K562 (cell line): ENCODE measurements at regions not wholly inside any gene's neighbourhood (a gene's known extent, or its start where the extent isn't known, plus 50 kb on each side); places are given as distances from the start of the nearest gene placed in this dataset.

Experiments
- ATAC-seq: fragments of 200-7000 bp; cut with Tn5 transposase; 3 replicates; pipeline ENCODE4 v1.9.1; 2020; ENCODE audit warnings: moderate library complexity
- BruUV-seq: library from RNA; stranded (reverse); fragments of 400-500 nt; replicated peaks from 2 replicates; lab custom pipeline; 2021; lab: Mats Ljungman, UMichigan
- CTCF ChIA-PET: fragments of 300-600 bp; formaldehyde crosslinking; extraction: SDS; loops from one replicate; lab custom pipeline; 2021; ENCODE audit warnings: low intra/inter-chr PET ratio; lab: Yijun Ruan, JAX
- POLR2A ChIA-PET: fragments of 300-600, 350-650 bp; sonication (Branson Sonifier 250); formaldehyde crosslinking; extraction: SDS; loops from one replicate; lab custom pipeline; 2021; ENCODE audit warnings: antibody characterized with exemption, inconsistent platforms; lab: Yijun Ruan, JAX
- DNase-seq, 4 experiments: peaks; one replicate each; pipeline versions ENCODE4 v3.0.0 to v3.0.0-alpha.2; 2011 to 2018; ENCODE audit warnings: low spot score in 3 of 4, mixed read lengths in 3 of 4; ENCODE audit errors: extremely low read depth in 1 of 4
- FAIRE-seq: peaks from 2 replicates; lab custom pipeline; 2011; peaks lifted over from hg19 to GRCh38; lab: Jason Lieb, UNC
- H2AFZ ChIP-seq: 2 replicates; pipeline ENCODE4 v1.6.0; 2011; ENCODE audit warnings: low read depth, low read length, control low read depth, inconsistent platforms
- H3K27ac ChIP-seq: fragments of 200-600 bp; 3 replicates; pipeline ENCODE4 v1.8.0; 2011; ENCODE audit warnings: low read depth, mild to moderate bottlenecking, control low read depth, inconsistent platforms, low read length, moderate library complexity, mixed read lengths; ENCODE audit errors: extremely low read depth
- H3K27me3 ChIP-seq, 2 experiments: fragments of 300-600 bp in 1 of 2; 2 replicates in 1 of 2; 3 replicates in 1 of 2; pipeline versions ENCODE4 v1.6.0 to v1.8.0; 2011; ENCODE audit warnings: inconsistent platforms in 2 of 2, low read length in 2 of 2, mild to moderate bottlenecking in 1 of 2, mixed read lengths in 1 of 2, moderate library complexity in 1 of 2; ENCODE audit not compliant: control insufficient read depth in 2 of 2, insufficient read depth in 2 of 2
- H3K36me3 ChIP-seq: fragments of 300-600 bp; 3 replicates; pipeline ENCODE4 v1.8.0; 2011; ENCODE audit warnings: mild to moderate bottlenecking, low read length, inconsistent platforms; ENCODE audit not compliant: control insufficient read depth, insufficient read depth
- H3K4me1 ChIP-seq, 2 experiments: fragments of 200-600 bp in 1 of 2; replicated peaks in 1 of 2; 2 replicates in 1 of 2; 3 replicates in 1 of 2; pipeline versions ENCODE4 v1.5.1 to v1.8.0; 2011; ENCODE audit warnings: inconsistent platforms in 2 of 2, low read length in 2 of 2, mild to moderate bottlenecking in 1 of 2, mixed read lengths in 1 of 2, moderate library complexity in 1 of 2; ENCODE audit not compliant: control insufficient read depth in 2 of 2, insufficient read depth in 2 of 2
- H3K4me2 ChIP-seq: 2 replicates; pipeline ENCODE4 v1.6.1; 2011; ENCODE audit warnings: low read length, control low read depth, inconsistent platforms, mixed read lengths; ENCODE audit not compliant: insufficient read depth
- H3K4me3 ChIP-seq: fragments of 200-600 bp; sonication (generic), shearing (Covaris generic); 2 replicates; pipeline ENCODE4 v1.5.1; 2016; ENCODE audit warnings: control low read depth, inconsistent platforms
- H3K79me2 ChIP-seq: fragments of 200-600 bp; 3 replicates; pipeline ENCODE4 v1.8.0; 2011; ENCODE audit warnings: low read length, inconsistent platforms; ENCODE audit not compliant: control insufficient read depth, insufficient read depth
- H3K9ac ChIP-seq, 2 experiments: 2 replicates each; pipeline versions ENCODE4 v1.6.0 to v1.6.1; 2011; ENCODE audit warnings: low read depth in 2 of 2, low read length in 2 of 2, control low read depth in 1 of 2, inconsistent platforms in 1 of 2, mild to moderate bottlenecking in 1 of 2, mixed read lengths in 1 of 2; ENCODE audit not compliant: insufficient read depth in 1 of 2
- H3K9me1 ChIP-seq: one replicate; pipeline ENCODE4 v1.6.0; 2011; ENCODE audit warnings: inconsistent platforms, mild to moderate bottlenecking, low read length, moderate library complexity; ENCODE audit not compliant: control insufficient read depth, insufficient read depth
- H3K9me3 ChIP-seq: replicated peaks from 2 replicates; pipeline ENCODE4 v1.5.1; 2011; ENCODE audit warnings: low read depth, low read length, inconsistent platforms; ENCODE audit not compliant: control insufficient read depth, insufficient read depth
- H4K20me1 ChIP-seq: replicated peaks from 2 replicates; pipeline ENCODE4 v1.6.1; 2011; ENCODE audit warnings: low read length, inconsistent platforms, mixed read lengths; ENCODE audit not compliant: control insufficient read depth, insufficient read depth
- C11orf30 ChIP-seq: fragments of 450-650 bp; IDR thresholded peaks from 2 replicates; pipeline ENCODE4 v1.6.1; 2016; ENCODE audit warnings: low read depth, mild to moderate bottlenecking
- EP300 ChIP-seq: IDR thresholded peaks from 2 replicates; pipeline ENCODE4 v1.6.1; 2012; ENCODE audit warnings: low read length, improper control_type of control experiment
- KDM5B ChIP-seq: fragments of 200-600 bp; sonication (generic); IDR thresholded peaks from 2 replicates; pipeline ENCODE4 v1.6.1; 2012; ENCODE audit warnings: low read depth, mild to moderate bottlenecking, moderate library complexity, low read length, control low read depth, inconsistent platforms; ENCODE audit not compliant: insufficient replicate concordance
- MAFG ChIP-seq: fragments of 450-650 bp; conservative IDR thresholded peaks from 2 replicates; pipeline ENCODE4 v1.6.1; 2016; ENCODE audit warnings: missing genetic modification characterization, missing compliant biosample characterization
- MCM2 ChIP-seq: fragments of 450-650 bp; IDR thresholded peaks from 2 replicates; pipeline ENCODE4 v1.6.1; 2017; ENCODE audit warnings: low read depth, mild to moderate bottlenecking
- PHF20 ChIP-seq: fragments of 450-650 bp; IDR thresholded peaks from 2 replicates; pipeline ENCODE4 v1.6.1; 2018; ENCODE audit not compliant: partially characterized antibody
- SNRNP70 ChIP-seq: fragments of 200-400 bp; formaldehyde crosslinking; optimal IDR thresholded peaks from 2 replicates; pipeline ENCODE3; 2017; ENCODE audit warnings: low read depth, low read length
- UBTF ChIP-seq, 2 experiments: IDR thresholded peaks; 2 replicates each; pipeline ENCODE4 v1.6.1; 2012; ENCODE audit warnings: improper control_type of control experiment in 2 of 2, low read depth in 2 of 2, low read length in 2 of 2, borderline replicate concordance in 1 of 2
- ZFP1 ChIP-seq: fragments of 450-650 bp; formaldehyde crosslinking; IDR thresholded peaks from 2 replicates; pipeline ENCODE4 v1.4.0; 2020; ENCODE audit warnings: mild to moderate bottlenecking, mixed read lengths
- ZNF316 ChIP-seq: fragments of 450-650 bp; IDR thresholded peaks from 2 replicates; pipeline ENCODE4 v1.6.1; 2016
- WGBS: fragments of 100-300 bp; shearing (Covaris generic); methylation state at CpG from one replicate; pipeline ENCODE4 v1.1.6; 2016; ENCODE audit warnings: low coverage, mixed read lengths; ENCODE audit not compliant: insufficient coverage; ENCODE audit errors: missing lambda C conversion rate; 5-methylcytosine and 5-hydroxymethylcytosine counted together
- in situ Hi-C: fragments of 300-500 bp; cut with MboI; formaldehyde crosslinking; loops from 4 replicates; pipeline ENCODE4 v1.15.0; 2018; ENCODE audit warnings: inconsistent platforms, mixed read lengths
- intact Hi-C: fragments of 100-400 bp; cut with micrococcal nuclease; formaldehyde crosslinking; loops from 2 replicates; pipeline ENCODE4 v1.14.2; 2022

- ChIA-PET POLR2A (no interaction called here), CTCF (no interaction called here)
- Histone ChIP-seq H3K27ac (no peak overlapping the region), H3K9me1 (no peaks in the 10 kb centered on the region), H3K79me2 (no peaks in the 10 kb centered on the region), H2AFZ (no peak overlapping the region), H3K36me3 (no peaks in the 10 kb centered on the region), H3K4me3 (no peak overlapping the region), H3K9ac (no peak overlapping the region), H3K27me3 (no peaks in the 10 kb centered on the region), H3K4me1 (no peaks in the 10 kb centered on the region), H4K20me1 (no peaks in the 10 kb centered on the region), H3K4me2 (no peak overlapping the region), H3K9me3 (no peaks in the 10 kb centered on the region)
- BruUV-seq = no TSS peak
- in situ Hi-C loops = no loop called here
- intact Hi-C loops = no loop called here
- DNase-seq (no peak), FAIRE-seq (no peak), ATAC-seq (no peak)
- WGBS = 0% methylated on average over 1 of the region's 1 CpG
- TF ChIP-seq PHF20 (no peak), ZNF316 (0 out of 2 replicates have a peak, but pooled peaks have one; percentile 14), MCM2 (no peak), C11orf30 (0 out of 2 replicates have a peak, but pooled peaks have one; percentile 7), ZFP1 (CRISPR knock-in tag) (no peak), KDM5B (no peak), SNRNP70 (no peak), MAFG (tag) (0 out of 2 replicates have a peak, but pooled peaks have one; percentile 29)
These were observed 97.5 kb upstream of the FSHR start for GRCh38 chr2:49251766-49252165.

GRCh38 chr2:49251251-49251650, 96.9 kb upstream of the FSHR start:
- DNase-seq (no peak), ATAC-seq (no peak), FAIRE-seq (no peak)
- 0% methylated on average over 5 of the region's 5 CpGs for WGBS
- H3K27ac ChIP-seq = no peak overlapping the region
- no TSS peak for BruUV-seq
- no peak overlapping the region for H3K4me3 ChIP-seq
- no peaks in the 10 kb centered on the region for H3K9me1 ChIP-seq
- H4K20me1 ChIP-seq = no peaks in the 10 kb centered on the region
- intact Hi-C loops (no loop called here), in situ Hi-C loops (no loop called here)
- no peaks in the 10 kb centered on the region for H3K36me3 ChIP-seq
- H2AFZ ChIP-seq = no peak overlapping the region
- POLR2A ChIA-PET = no interaction called here
- H3K9ac ChIP-seq = no peak overlapping the region
- no peaks in the 10 kb centered on the region for H3K9me3 ChIP-seq
- H3K79me2 ChIP-seq = no peaks in the 10 kb centered on the region
- H3K4me2 ChIP-seq = no peak overlapping the region
- CTCF ChIA-PET = no interaction called here
- H3K4me1 ChIP-seq = no peaks in the 10 kb centered on the region
- H3K27me3 ChIP-seq = no peaks in the 10 kb centered on the region
- no peak for TF ChIP-seq EP300
- no peak for TF ChIP-seq UBTF (IDR thresholded peaks at IDR 0.05; ENCODE audit: borderline replicate concordance in 1 of 2, low read depth in 2 of 2, low read length in 2 of 2)
